HL-60 (cell line): ENCODE measurements at regions not wholly inside any gene's neighbourhood (a gene's known extent, or its start where the extent isn't known, plus 50 kb on each side); places are given as distances from the start of the nearest gene placed in this dataset.

Source experiments
- DNase-seq, 2 experiments: peaks; one replicate each; pipeline ENCODE4 v3.0.0-alpha.2; 2010 to 2020; ENCODE audit warnings: low read depth in 1 of 2, low spot score in 1 of 2
- H3K27ac ChIP-seq: fragments of 250-450 bp; sonication (Bioruptor Pico); replicated peaks from 2 replicates; pipeline ENCODE4 v1.5.1; 2020; ENCODE audit warnings: mild to moderate bottlenecking, moderate library complexity
- H3K27me3 ChIP-seq: fragments of 250-450 bp; sonication (Bioruptor Pico); 2 replicates; pipeline ENCODE4 v1.5.1; 2021; ENCODE audit warnings: mild to moderate bottlenecking, moderate library complexity; ENCODE audit not compliant: insufficient read depth, poor library complexity, severe bottlenecking
- H3K4me3 ChIP-seq: replicated peaks from 2 replicates; pipeline ENCODE4 v1.5.1; 2011; ENCODE audit warnings: mild to moderate bottlenecking, control low read depth, low read length; ENCODE audit not compliant: insufficient read depth
- GABPA ChIP-seq: IDR thresholded peaks from 2 replicates; pipeline ENCODE4 v1.6.1; 2012; ENCODE audit warnings: low read depth
- POLR2AphosphoS5 ChIP-seq: IDR thresholded peaks from 2 replicates; pipeline ENCODE4 v1.6.1; 2012; ENCODE audit warnings: low read depth
- SPI1 ChIP-seq: IDR thresholded peaks from 2 replicates; pipeline ENCODE4 v1.6.1; 2012; ENCODE audit warnings: low read depth, mild to moderate bottlenecking, borderline replicate concordance
- TF ChIP-seq, protein P1 (sequence below): IDR thresholded peaks from one replicate; pipeline ENCODE4 v1.5.1; 2011; ENCODE audit warnings: low read length, control low read depth, inconsistent platforms; ENCODE audit not compliant: insufficient read depth
- TF ChIP-seq, protein P2 (sequence below): IDR thresholded peaks from 2 replicates; pipeline ENCODE4 v1.6.1; 2012; ENCODE audit warnings: low read depth; ENCODE audit not compliant: insufficient replicate concordance

DNA sequence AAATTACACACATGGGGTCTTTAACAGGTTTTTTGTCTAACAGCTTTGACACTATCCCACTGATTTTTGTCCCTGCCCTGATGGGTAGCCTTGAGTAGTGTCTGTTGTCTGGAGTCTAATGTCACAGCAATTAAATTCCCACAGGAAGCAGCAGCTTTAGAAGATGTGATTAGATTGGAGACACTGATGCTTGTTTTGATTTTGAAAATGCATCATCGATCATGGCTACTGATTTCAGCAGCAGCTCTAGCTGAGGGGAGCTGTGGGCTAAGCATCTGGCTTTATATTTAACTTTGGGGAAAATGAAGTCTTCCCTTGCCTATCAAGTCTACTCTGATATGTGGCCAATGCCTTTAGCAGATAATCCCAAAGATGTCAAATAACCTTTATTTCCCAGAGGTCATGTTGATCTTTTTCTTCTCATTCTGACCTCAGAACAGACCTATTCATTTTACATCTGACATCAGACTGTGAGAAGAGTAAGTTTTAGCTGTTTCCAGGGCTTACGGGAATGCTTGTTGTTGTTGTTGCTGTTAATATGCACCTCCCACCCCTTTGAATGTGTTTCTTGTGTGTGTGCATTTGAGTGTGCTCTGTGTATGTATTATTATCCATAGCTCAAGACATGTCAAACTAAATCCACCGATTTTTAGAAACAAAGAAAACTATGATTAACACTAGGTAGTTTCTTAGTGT lies 704.9 kb upstream of the NUDT12 start:
- DNase-seq = no peak
- H3K27me3 ChIP-seq = no peaks in the 10 kb centered on the region
- H3K27ac ChIP-seq = no peak overlapping the region
- TF ChIP-seq, protein P1, sequence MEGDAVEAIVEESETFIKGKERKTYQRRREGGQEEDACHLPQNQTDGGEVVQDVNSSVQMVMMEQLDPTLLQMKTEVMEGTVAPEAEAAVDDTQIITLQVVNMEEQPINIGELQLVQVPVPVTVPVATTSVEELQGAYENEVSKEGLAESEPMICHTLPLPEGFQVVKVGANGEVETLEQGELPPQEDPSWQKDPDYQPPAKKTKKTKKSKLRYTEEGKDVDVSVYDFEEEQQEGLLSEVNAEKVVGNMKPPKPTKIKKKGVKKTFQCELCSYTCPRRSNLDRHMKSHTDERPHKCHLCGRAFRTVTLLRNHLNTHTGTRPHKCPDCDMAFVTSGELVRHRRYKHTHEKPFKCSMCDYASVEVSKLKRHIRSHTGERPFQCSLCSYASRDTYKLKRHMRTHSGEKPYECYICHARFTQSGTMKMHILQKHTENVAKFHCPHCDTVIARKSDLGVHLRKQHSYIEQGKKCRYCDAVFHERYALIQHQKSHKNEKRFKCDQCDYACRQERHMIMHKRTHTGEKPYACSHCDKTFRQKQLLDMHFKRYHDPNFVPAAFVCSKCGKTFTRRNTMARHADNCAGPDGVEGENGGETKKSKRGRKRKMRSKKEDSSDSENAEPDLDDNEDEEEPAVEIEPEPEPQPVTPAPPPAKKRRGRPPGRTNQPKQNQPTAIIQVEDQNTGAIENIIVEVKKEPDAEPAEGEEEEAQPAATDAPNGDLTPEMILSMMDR = no peak
- no peak for TF ChIP-seq GABPA
- TF ChIP-seq, protein P2, sequence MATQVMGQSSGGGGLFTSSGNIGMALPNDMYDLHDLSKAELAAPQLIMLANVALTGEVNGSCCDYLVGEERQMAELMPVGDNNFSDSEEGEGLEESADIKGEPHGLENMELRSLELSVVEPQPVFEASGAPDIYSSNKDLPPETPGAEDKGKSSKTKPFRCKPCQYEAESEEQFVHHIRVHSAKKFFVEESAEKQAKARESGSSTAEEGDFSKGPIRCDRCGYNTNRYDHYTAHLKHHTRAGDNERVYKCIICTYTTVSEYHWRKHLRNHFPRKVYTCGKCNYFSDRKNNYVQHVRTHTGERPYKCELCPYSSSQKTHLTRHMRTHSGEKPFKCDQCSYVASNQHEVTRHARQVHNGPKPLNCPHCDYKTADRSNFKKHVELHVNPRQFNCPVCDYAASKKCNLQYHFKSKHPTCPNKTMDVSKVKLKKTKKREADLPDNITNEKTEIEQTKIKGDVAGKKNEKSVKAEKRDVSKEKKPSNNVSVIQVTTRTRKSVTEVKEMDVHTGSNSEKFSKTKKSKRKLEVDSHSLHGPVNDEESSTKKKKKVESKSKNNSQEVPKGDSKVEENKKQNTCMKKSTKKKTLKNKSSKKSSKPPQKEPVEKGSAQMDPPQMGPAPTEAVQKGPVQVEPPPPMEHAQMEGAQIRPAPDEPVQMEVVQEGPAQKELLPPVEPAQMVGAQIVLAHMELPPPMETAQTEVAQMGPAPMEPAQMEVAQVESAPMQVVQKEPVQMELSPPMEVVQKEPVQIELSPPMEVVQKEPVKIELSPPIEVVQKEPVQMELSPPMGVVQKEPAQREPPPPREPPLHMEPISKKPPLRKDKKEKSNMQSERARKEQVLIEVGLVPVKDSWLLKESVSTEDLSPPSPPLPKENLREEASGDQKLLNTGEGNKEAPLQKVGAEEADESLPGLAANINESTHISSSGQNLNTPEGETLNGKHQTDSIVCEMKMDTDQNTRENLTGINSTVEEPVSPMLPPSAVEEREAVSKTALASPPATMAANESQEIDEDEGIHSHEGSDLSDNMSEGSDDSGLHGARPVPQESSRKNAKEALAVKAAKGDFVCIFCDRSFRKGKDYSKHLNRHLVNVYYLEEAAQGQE = no peak
- no peak for TF ChIP-seq POLR2AphosphoS5
- TF ChIP-seq SPI1 = no peak
- no peak overlapping the region for H3K4me3 ChIP-seq

DNA sequence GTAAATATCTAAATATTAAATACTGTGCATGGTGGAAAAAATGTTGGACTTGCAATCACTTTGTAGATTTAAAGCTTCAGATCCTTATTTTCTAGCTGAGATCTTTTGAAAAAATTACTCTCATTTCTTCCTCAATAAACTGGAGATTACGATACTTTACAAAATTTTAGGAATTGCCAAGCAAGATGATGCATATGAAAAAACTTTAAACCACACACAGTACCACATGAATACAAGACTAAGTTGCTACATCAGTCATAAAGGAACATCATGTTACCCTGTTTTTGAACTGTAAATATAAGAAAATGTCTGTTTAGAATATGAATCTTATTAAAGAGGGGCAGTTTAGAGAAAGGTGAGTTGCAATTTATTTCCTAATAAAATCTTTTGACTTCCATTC lies 703.6 kb upstream of the NUDT12 start:
- Histone ChIP-seq H3K27ac (no peak overlapping the region), H3K4me3 (no peak overlapping the region)
- TF ChIP-seq POLR2AphosphoS5 (no peak), GABPA (no peak), SPI1 (no peak)
- TF ChIP-seq, protein P1 = no peak
- TF ChIP-seq, protein P2 = no peak

DNA sequence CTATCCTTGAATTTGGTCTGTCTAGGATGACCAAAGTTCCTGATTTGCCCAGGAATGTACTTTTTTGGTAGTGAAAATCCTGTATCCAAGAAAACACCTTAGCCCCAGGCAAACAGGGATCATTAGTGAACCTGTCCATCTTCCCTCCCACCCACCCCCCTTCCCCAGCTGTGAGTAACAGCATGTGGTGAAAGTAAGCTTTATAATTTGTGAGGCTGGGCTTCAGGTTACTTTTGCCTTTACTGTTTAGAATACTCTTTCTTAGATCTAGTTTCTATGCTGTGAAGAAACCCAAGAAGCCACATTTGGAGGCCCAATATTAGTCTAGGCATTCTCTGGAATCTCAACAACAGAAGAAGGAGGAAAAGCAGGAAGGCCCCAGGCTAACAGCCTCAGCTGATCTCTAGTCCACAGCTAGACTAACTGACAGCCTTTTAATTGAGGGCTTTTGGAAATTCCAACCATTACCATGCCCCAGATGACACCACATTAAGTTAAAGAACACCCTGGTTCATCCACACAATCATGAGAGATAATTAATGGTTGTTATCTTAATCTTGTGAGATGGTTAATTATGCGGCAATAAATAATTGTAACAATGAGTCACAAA lies 703.0 kb upstream of the NUDT12 start:
- no peak for DNase-seq
- Histone ChIP-seq H3K27me3 (no peaks in the 10 kb centered on the region), H3K27ac (no peak overlapping the region), H3K4me3 (no peak overlapping the region)
- TF ChIP-seq, protein P1 = no peak
- TF ChIP-seq, protein P2 = no peak
- TF ChIP-seq POLR2AphosphoS5 = no peak
- TF ChIP-seq SPI1 = no peak
- TF ChIP-seq GABPA = no peak

More for the DNA sequence above, 703.6 kb upstream of the NUDT12 start:
- no peak for DNase-seq
- no peaks in the 10 kb centered on the region for H3K27me3 ChIP-seq
